ENCODE measurements at regions not wholly inside any gene's neighbourhood (a gene's known extent, or its start where the extent isn't known, plus 50 kb on each side); places are given as distances from the start of the nearest gene placed in this dataset.

GRCh38 chr7:88480896-88481295 is 174.2 kb upstream of the STEAP4 start:
- H4K5ac ChIP-seq (ENCODE audit: low read length), result no peak overlapping the region
- H2BK15ac ChIP-seq (replicated peaks; ENCODE audit: low read depth), result no peak overlapping the region
- no peak overlapping the region for H3K56ac ChIP-seq (ENCODE audit: low read length)
- no peak overlapping the region for H4K8ac ChIP-seq (ENCODE audit: low read depth, low read length)
- no peaks in the 10 kb centered on the region for H3K79me2 ChIP-seq (ENCODE audit: control insufficient read depth, insufficient read depth, low read length)
- no peaks in the 10 kb centered on the region for H3K27me3 ChIP-seq (ENCODE audit: insufficient read depth, low read length, poor library complexity)
- H3K18ac ChIP-seq (ENCODE audit: low read length), result no peak overlapping the region
- H3K4me1 ChIP-seq (ENCODE audit: control insufficient read depth, low read depth, low read length), result no peaks in the 10 kb centered on the region
- no peak overlapping the region for H2BK120ac ChIP-seq (ENCODE audit: low read depth, low read length)
- no peak overlapping the region for H3K27ac ChIP-seq (ENCODE audit: low read depth, low read length)
- no peak overlapping the region for H2AK5ac ChIP-seq (ENCODE audit: low read length)
- H3K36me3 ChIP-seq (ENCODE audit: control insufficient read depth, insufficient read depth, low read length), result no peaks in the 10 kb centered on the region
- no peak overlapping the region for H3K9ac ChIP-seq (ENCODE audit: low read length)
- H3K79me1 ChIP-seq (ENCODE audit: low read length), result no peaks in the 10 kb centered on the region
- H3K4ac ChIP-seq (ENCODE audit: low read depth, low read length), result no peak overlapping the region
- H2BK5ac ChIP-seq (ENCODE audit: low read length), result no peak overlapping the region
- no peak overlapping the region for H3K4me2 ChIP-seq (ENCODE audit: low read length)
- H3K23ac ChIP-seq (ENCODE audit: low read length), result no peak overlapping the region
- DNase-seq, result no peak
- H3K4me3 ChIP-seq (ENCODE audit: low read length), result no peak overlapping the region

GRCh38 chr7:88480271-88480670 is 173.6 kb upstream of the STEAP4 start:
- Histone ChIP-seq H4K5ac (ENCODE audit: low read length) (no peak overlapping the region), H3K27ac (ENCODE audit: low read depth, low read length) (no peak overlapping the region), H3K18ac (ENCODE audit: low read length) (no peak overlapping the region), H3K4me3 (ENCODE audit: low read length) (no peak overlapping the region), H2BK5ac (ENCODE audit: low read length) (no peak overlapping the region), H3K4ac (ENCODE audit: low read depth, low read length) (no peak overlapping the region), H3K4me1 (ENCODE audit: control insufficient read depth, low read depth, low read length) (no peaks in the 10 kb centered on the region), H2AK5ac (ENCODE audit: low read length) (no peak overlapping the region), H3K56ac (ENCODE audit: low read length) (no peak overlapping the region), H3K79me1 (ENCODE audit: low read length) (no peaks in the 10 kb centered on the region), H3K27me3 (ENCODE audit: insufficient read depth, low read length, poor library complexity) (no peaks in the 10 kb centered on the region), H3K79me2 (ENCODE audit: control insufficient read depth, insufficient read depth, low read length) (no peaks in the 10 kb centered on the region), H3K23ac (ENCODE audit: low read length) (no peak overlapping the region), H3K9ac (ENCODE audit: low read length) (no peak overlapping the region), H2BK15ac (replicated peaks; ENCODE audit: low read depth) (no peak overlapping the region), H4K8ac (ENCODE audit: low read depth, low read length) (no peak overlapping the region), H3K4me2 (ENCODE audit: low read length) (no peak overlapping the region), H3K36me3 (ENCODE audit: control insufficient read depth, insufficient read depth, low read length) (no peaks in the 10 kb centered on the region), H2BK120ac (ENCODE audit: low read depth, low read length) (no peak overlapping the region)
- no CpG with 5 or more reads among the region's 4 CpGs for WGBS (ENCODE audit: extremely low coverage, insufficient coverage, low lambda C conversion rate)
- DNase-seq, result no peak

GRCh38 chr7:88477976-88478375 is 171.3 kb upstream of the STEAP4 start:
- no peaks in the 10 kb centered on the region for H3K79me2 ChIP-seq (ENCODE audit: control insufficient read depth, insufficient read depth, low read length)
- no peak overlapping the region for H3K4me2 ChIP-seq (ENCODE audit: low read length)
- no peaks in the 10 kb centered on the region for H3K4me1 ChIP-seq (ENCODE audit: control insufficient read depth, low read depth, low read length)
- no peak overlapping the region for H4K8ac ChIP-seq (ENCODE audit: low read depth, low read length)
- no peaks in the 10 kb centered on the region for H3K79me1 ChIP-seq (ENCODE audit: low read length)
- no peak overlapping the region for H3K9ac ChIP-seq (ENCODE audit: low read length)
- H3K18ac ChIP-seq (ENCODE audit: low read length), result no peak overlapping the region
- no peak for DNase-seq
- no peak overlapping the region for H2BK15ac ChIP-seq (replicated peaks; ENCODE audit: low read depth)
- no peak overlapping the region for H3K4ac ChIP-seq (ENCODE audit: low read depth, low read length)
- H3K27ac ChIP-seq (ENCODE audit: low read depth, low read length), result no peak overlapping the region
- H4K5ac ChIP-seq (ENCODE audit: low read length), result no peak overlapping the region
- no peak overlapping the region for H2BK120ac ChIP-seq (ENCODE audit: low read depth, low read length)
- H3K27me3 ChIP-seq (ENCODE audit: insufficient read depth, low read length, poor library complexity), result no peaks in the 10 kb centered on the region
- H3K36me3 ChIP-seq (ENCODE audit: control insufficient read depth, insufficient read depth, low read length), result no peaks in the 10 kb centered on the region
- no peak overlapping the region for H2BK5ac ChIP-seq (ENCODE audit: low read length)
- H2AK5ac ChIP-seq (ENCODE audit: low read length), result no peak overlapping the region
- H3K56ac ChIP-seq (ENCODE audit: low read length), result no peak overlapping the region
- no peak overlapping the region for H3K4me3 ChIP-seq (ENCODE audit: low read length)
- H3K23ac ChIP-seq (ENCODE audit: low read length), result no peak overlapping the region

- H3K79me2 ChIP-seq (ENCODE audit: control insufficient read depth, insufficient read depth, low read length), result no peaks in the 10 kb centered on the region
- no peak overlapping the region for H4K5ac ChIP-seq (ENCODE audit: low read length)
- no peaks in the 10 kb centered on the region for H3K27me3 ChIP-seq (ENCODE audit: insufficient read depth, low read length, poor library complexity)
- no CpG with 5 or more reads among the region's 4 CpGs for WGBS (ENCODE audit: extremely low coverage, insufficient coverage, low lambda C conversion rate)
- H2BK5ac ChIP-seq (ENCODE audit: low read length), result no peak overlapping the region
- H3K79me1 ChIP-seq (ENCODE audit: low read length), result no peaks in the 10 kb centered on the region
- no peak overlapping the region for H3K27ac ChIP-seq (ENCODE audit: low read depth, low read length)
- no peak overlapping the region for H3K56ac ChIP-seq (ENCODE audit: low read length)
- no peak overlapping the region for H3K4ac ChIP-seq (ENCODE audit: low read depth, low read length)
- H3K23ac ChIP-seq (ENCODE audit: low read length), result no peak overlapping the region
- H3K36me3 ChIP-seq (ENCODE audit: control insufficient read depth, insufficient read depth, low read length), result no peaks in the 10 kb centered on the region
- no peak overlapping the region for H3K9ac ChIP-seq (ENCODE audit: low read length)
- no peak overlapping the region for H3K4me2 ChIP-seq (ENCODE audit: low read length)
- no peak overlapping the region for H4K8ac ChIP-seq (ENCODE audit: low read depth, low read length)
- no peak overlapping the region for H2BK120ac ChIP-seq (ENCODE audit: low read depth, low read length)
- H3K4me3 ChIP-seq (ENCODE audit: low read length), result no peak overlapping the region
- no peak overlapping the region for H2BK15ac ChIP-seq (replicated peaks; ENCODE audit: low read depth)
- no peak overlapping the region for H3K18ac ChIP-seq (ENCODE audit: low read length)
- H2AK5ac ChIP-seq (ENCODE audit: low read length), result no peak overlapping the region
- DNase-seq, result no peak
- H3K4me1 ChIP-seq (ENCODE audit: control insufficient read depth, low read depth, low read length), result no peaks in the 10 kb centered on the region
These were observed 158.9 kb upstream of the STEAP4 start for GRCh38 chr7:88465600-88465999.

GRCh38 chr7:88462799-88463198 is 156.1 kb upstream of the STEAP4 start:
- H3K4ac ChIP-seq (ENCODE audit: low read depth, low read length), result no peak overlapping the region
- no peak overlapping the region for H4K5ac ChIP-seq (ENCODE audit: low read length)
- H4K8ac ChIP-seq (ENCODE audit: low read depth, low read length), result no peak overlapping the region
- H3K23ac ChIP-seq (ENCODE audit: low read length), result no peak overlapping the region
- no peak overlapping the region for H3K18ac ChIP-seq (ENCODE audit: low read length)
- H3K27ac ChIP-seq (ENCODE audit: low read depth, low read length), result no peak overlapping the region
- no peak overlapping the region for H3K4me3 ChIP-seq (ENCODE audit: low read length)
- no peak overlapping the region for H3K56ac ChIP-seq (ENCODE audit: low read length)
- no peak overlapping the region for H3K4me2 ChIP-seq (ENCODE audit: low read length)
- H3K79me1 ChIP-seq (ENCODE audit: low read length), result no peaks in the 10 kb centered on the region
- no peaks in the 10 kb centered on the region for H3K79me2 ChIP-seq (ENCODE audit: control insufficient read depth, insufficient read depth, low read length)
- H3K36me3 ChIP-seq (ENCODE audit: control insufficient read depth, insufficient read depth, low read length), result no peaks in the 10 kb centered on the region
- no peak overlapping the region for H2AK5ac ChIP-seq (ENCODE audit: low read length)
- H3K9ac ChIP-seq (ENCODE audit: low read length), result no peak overlapping the region
- no peaks in the 10 kb centered on the region for H3K4me1 ChIP-seq (ENCODE audit: control insufficient read depth, low read depth, low read length)
- no peak overlapping the region for H2BK5ac ChIP-seq (ENCODE audit: low read length)
- H2BK15ac ChIP-seq (replicated peaks; ENCODE audit: low read depth), result no peak overlapping the region
- H3K27me3 ChIP-seq (ENCODE audit: insufficient read depth, low read length, poor library complexity), result no peaks in the 10 kb centered on the region
- H2BK120ac ChIP-seq (ENCODE audit: low read depth, low read length), result no peak overlapping the region
- no peak for DNase-seq

- Histone ChIP-seq H3K23ac (ENCODE audit: low read length) (no peak overlapping the region), H2BK120ac (ENCODE audit: low read depth, low read length) (no peak overlapping the region), H3K79me2 (ENCODE audit: control insufficient read depth, insufficient read depth, low read length) (no peaks in the 10 kb centered on the region), H3K18ac (ENCODE audit: low read length) (no peak overlapping the region), H3K36me3 (ENCODE audit: control insufficient read depth, insufficient read depth, low read length) (no peaks in the 10 kb centered on the region), H3K27ac (ENCODE audit: low read depth, low read length) (no peak overlapping the region), H2BK15ac (replicated peaks; ENCODE audit: low read depth) (no peak overlapping the region), H2AK5ac (ENCODE audit: low read length) (no peak overlapping the region), H3K4me2 (ENCODE audit: low read length) (no peak overlapping the region), H3K9ac (ENCODE audit: low read length) (no peak overlapping the region), H3K79me1 (ENCODE audit: low read length) (no peaks in the 10 kb centered on the region), H3K4ac (ENCODE audit: low read depth, low read length) (no peak overlapping the region), H3K27me3 (ENCODE audit: insufficient read depth, low read length, poor library complexity) (no peaks in the 10 kb centered on the region), H3K4me1 (ENCODE audit: control insufficient read depth, low read depth, low read length) (no peaks in the 10 kb centered on the region), H2BK5ac (ENCODE audit: low read length) (no peak overlapping the region), H4K8ac (ENCODE audit: low read depth, low read length) (no peak overlapping the region), H3K56ac (ENCODE audit: low read length) (no peak overlapping the region), H3K4me3 (ENCODE audit: low read length) (no peak overlapping the region), H4K5ac (ENCODE audit: low read length) (no peak overlapping the region)
- DNase-seq, result no peak
These were observed 154.0 kb upstream of the STEAP4 start for GRCh38 chr7:88460650-88461049.
